ENCODE measurements at regions not wholly inside any gene's neighbourhood (a gene's known extent, or its start where the extent isn't known, plus 50 kb on each side); places are given as distances from the start of the nearest gene placed in this dataset.

DNA sequence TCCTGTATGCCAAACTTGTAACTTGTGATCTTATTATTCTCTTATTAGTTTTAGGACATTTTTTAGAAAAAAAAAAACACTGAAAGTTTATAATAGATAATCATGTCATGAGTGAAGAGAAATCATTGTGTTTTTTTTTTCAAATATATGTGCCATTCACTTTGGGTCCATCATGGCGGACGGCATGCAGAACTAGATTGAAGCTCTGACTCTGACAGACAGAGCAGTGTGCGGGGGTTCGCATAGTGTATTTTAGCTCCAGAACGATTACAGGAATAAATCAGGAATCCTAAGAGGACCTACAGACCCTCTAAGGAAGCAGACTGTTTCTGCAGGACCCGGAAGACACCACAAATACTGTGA is 484.4 kb upstream of the REG3G start:
- POLR2A ChIA-PET: no interaction called here
- CTCF ChIA-PET: no interaction called here

DNA sequence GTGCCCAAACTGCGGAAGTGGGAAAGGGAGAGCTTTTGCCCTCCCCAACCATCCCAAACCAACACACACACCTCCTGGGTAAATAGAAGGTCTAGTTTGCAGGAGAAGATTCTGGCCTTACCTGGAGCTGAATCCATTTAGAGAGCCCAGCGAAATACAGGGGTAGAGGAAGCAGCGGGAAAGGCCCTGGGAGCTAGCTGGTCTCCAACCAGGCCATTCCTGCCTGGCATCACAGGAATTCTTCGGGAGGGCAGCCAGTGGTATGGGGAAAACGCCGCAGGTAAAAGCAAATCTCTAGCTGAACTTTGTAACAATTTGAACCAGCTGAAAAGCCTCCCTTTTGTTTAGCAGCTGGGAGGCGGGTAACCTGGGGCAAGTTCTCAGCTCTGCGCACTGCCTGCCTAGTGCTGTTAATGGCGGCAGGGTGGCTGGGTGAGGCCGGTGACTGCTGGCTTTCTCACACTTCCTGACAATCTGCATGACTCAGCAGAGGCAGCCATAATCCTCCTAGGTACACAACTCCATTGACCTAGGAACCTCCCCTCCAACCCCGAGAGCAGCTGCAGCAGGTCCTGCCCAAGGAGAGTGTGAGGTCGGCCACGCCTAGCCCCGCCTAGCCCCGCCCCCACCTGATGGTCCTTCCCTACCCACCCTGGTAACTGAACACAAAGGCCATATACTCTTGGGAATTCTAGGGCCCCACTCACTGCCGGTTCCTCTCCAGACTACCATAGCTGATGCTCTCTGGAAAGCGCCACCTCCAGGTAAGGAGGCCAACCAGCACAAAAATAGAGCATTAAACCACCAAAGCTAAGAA is 483.8 kb upstream of the REG3G start:
- POLR2A ChIA-PET: no interaction called here
- CTCF ChIA-PET: no interaction called here

DNA sequence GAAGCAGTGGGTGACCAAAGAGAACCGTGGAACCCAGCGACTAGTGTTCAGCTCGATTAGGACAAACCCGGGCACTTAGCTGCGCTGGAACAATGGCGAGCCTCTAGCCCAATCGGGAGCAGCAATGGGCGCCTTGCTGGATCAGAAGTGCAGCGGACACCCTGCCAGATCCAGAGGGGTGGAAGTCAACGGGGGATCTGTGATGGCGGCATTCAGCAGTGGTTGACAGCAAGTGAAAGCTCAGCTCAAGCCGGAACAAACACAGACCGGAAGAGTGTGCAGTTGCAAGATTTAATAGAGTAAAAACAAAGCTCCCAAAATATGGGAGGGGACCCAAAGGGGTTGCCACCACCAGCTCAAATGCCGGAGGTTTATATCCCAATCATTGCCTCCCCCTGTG is 478.7 kb upstream of the REG3G start:
- ChIA-PET CTCF (no interaction called here), POLR2A (no interaction called here)

DNA sequence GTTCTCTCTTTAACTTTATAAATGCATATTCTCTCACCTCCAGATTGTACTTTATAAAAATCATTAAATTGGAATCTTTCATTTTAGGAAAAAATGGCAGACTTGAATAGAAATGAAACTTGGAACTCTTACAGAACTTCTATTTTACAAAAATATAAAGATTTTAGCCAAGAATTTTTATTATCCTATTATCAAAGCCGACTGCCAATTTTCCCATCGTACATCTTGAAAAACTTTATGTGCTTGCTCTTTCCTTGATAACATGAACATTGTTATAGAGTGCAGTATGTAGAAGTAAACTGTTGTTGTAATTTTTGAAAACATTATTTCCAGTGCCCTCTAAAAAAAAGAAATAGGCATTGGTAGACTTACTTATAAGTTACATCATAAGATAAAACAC is 475.7 kb upstream of the REG3G start:
- ChIA-PET CTCF (no interaction called here), POLR2A (no interaction called here)

DNA sequence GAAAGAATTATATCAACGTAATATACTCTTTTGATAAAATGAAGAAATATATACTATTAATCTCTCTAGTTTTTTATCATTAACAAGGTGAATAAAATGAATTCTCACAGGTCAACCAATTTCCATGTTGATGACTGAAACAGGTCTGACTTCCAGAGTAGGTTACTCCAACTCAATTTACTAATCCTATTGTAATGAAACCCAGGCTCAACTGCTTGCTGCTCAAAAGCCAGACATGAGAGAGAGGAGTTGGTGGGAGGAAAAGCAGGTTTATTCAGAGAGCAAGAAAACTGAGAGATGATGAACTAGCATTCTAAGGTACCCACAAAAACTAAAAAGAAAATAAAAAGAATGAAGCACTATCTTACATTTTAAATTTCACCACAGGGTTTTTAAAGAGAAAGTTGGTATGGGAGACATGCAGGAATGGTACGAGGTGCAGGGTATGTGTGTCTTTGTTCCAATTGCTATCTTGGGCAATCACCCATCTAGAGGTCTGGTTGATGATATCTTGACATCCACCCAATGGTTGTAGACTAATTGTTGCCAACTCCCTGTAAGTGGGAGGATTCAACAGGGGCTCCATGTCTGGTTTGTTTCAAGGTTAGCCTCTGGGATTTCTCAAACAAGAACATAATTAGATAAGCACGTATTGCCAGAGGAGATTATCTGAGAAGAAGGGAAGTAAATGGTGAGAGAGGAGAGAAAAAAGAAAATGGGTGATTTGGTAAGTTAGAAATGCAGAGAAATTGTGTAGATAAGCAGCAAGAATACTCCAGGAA is 471.4 kb upstream of the REG3G start:
- CTCF ChIA-PET: no interaction called here
- POLR2A ChIA-PET: no interaction called here

DNA sequence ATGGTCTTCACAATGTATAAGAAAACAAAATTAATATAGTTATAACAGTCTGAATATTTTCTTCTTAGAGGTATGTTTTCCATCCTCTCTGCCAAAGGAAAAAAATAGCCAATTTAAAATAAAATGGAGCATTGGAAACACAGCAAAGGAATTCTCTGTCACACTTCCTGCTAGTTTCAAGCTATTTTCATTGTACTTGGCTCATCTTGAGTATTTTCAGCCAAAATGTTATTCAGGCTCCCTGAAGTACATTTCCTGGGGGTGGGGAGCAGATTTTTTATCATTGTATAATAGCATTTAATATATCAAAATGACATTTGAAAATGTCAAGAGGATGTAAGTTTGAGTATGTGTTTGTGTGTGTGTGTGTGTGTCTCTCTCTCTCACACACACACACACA is 463.6 kb upstream of the REG3G start:
- ChIA-PET POLR2A (no interaction called here), CTCF (no interaction called here)

DNA sequence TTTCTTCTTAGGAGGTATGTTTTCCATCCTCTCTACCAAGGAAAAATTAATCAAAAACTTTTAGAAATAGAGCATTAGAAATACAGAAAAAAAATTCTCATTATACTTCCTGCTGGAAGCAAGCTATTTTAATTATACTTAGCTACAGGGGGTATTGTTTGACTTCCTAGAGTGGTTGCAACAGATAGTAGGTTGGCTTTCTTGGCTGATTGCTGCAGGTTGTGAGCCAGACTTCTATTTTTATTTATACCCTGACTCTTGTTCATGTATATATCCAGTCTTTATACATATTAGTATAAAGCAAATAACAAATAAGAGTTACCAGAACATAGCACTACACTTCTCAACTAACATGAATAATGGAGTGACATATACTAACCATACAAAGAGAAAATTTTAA is 460.8 kb upstream of the REG3G start:
- POLR2A ChIA-PET: no interaction called here
- CTCF ChIA-PET: no interaction called here

DNA sequence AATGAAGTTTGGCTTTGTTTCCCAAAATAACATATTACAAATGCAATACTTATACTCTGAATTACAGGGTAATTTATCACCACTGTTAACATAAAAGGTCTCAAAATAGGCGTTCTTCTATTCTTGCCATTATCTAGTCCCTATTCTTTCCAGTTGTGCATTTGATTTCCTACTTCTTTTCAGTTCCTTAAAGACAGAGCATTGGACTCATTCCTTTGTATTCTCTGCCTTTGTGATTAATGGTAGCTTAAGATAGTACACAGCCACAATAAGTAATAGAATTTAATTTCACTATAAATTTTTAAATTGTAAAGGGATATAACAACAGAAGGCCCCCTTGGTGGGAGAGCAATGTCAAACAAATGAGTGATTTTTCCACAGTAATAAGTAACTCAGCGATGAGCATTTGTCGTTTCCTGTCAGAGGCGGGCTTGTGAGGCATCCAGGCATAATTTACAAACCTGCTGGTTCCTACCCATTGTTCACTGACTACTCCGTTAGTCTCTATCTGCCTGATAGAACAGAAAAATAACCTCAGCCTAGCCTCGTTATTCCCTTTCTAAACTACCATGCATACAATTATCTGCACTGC is 456.6 kb upstream of the REG3G start:
- POLR2A ChIA-PET: no interaction called here
- CTCF ChIA-PET: no interaction called here

DNA sequence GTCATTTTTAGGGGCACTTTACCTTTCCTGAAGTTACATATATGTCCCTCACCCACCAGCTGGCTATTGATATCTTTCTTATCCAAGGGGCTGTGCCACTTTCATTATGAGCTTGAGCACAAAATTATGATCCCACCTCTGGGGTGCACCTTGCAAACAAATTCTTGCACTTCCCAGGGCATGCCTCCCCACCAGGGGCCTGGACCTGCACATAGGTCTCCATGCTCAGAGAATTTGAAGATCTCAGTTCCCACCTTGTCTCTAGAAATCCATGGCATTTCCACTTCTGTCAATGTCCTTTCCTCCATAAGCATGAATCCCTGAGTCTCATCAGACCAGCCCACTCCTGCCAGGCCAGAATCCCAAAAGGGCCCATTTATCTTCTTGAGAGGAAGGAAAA is 449.1 kb upstream of the REG3G start:
- POLR2A ChIA-PET: no interaction called here
- CTCF ChIA-PET: no interaction called here

DNA sequence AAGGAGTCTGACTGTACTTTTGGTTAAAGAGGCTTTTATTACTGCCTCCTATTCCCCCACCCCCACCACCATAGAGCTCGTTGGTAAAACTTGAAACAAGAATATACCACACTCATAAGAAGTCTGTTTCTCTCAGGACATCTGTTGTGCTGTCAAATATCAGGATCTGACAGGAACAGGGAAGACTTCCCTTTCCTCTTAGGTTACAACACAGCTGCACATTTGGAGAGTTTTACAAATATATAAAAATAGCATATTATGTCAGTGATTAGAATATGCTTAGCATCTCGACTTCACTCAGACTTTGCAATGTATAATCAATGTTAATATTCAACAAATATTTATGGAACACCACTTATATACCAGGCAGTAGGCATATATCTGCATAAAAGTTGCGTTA is 439.6 kb upstream of the REG3G start:
- ChIA-PET CTCF (no interaction called here), POLR2A (no interaction called here)

DNA sequence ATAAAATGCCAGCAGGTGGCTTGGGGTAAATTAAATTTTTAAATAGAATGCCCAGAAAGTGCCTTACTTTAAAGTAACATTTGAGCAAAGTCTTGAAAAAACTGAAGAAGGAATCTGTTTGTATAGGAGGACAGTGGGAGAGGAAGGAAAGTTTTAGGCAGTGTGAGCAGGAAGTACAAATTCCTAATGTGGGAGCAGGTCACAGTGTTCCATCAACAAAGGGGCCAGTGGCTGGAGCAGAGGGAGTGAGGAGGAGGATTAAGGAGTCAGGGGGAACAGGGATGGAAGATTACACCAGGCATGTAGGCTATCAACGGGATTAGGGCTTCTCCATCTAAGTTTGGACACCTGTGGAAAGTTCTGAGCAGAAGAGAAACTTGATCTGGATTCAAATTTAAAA is 439.2 kb upstream of the REG3G start:
- ChIA-PET CTCF (no interaction called here), POLR2A (no interaction called here)

DNA sequence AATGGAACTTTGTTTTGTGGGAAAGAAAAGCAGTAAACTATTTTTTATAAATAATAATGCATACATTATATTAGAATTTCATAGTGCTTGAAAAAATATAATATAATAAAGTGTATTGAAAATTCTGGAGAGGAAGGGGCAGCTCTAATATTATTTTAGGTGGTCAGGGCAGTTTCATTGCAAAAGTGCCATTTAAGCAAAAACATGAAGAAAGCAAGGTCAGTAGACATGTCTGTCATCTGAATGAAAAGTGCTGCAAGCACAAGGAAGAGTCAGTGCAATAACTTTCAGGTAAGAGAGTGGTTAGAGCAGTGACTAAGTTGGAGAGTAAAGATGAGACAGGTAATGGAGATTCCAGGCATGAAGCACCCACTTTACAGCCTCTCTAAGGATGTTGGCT is 435.6 kb upstream of the REG3G start:
- ChIA-PET CTCF (no interaction called here), POLR2A (no interaction called here)

DNA sequence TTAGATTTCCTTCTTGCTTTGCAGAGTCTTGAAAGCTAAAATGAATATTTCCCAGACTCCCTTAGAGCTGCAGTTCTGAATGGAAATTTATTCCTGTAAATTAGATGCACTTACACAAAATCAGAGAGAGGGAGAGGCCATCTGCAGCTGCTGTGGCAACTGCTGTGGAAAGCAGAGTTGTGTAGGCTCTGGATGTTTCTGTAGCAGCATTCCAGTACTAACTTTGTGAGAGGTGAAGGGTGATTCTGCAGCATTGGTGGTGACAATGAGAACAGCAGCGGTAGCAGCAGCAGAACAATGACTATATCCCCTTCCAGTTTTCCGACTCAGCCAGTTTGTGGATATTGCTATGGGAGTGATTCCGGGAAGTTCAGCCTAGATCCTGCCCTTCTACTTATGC is 433.0 kb upstream of the REG3G start:
- CTCF ChIA-PET: no interaction called here
- POLR2A ChIA-PET: no interaction called here

DNA sequence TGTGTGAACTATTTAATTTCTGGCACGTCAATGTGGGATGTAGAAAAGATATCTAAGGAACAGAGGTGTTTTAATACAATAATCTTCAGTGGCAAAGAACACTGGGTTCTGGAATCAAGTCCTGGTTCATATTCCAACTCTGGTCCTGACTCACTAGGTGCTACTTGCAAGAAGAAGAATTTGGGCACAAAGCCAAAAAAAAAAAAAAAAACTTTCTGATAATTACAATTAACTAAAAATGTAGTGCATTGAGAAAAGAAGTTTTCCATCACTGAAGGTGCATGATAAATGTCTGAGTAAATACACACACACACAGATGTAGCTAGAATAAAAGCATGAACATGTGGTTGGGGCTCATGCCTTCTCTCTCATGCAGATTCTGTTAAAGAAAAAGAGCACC is 424.4 kb upstream of the REG3G start:
- ChIA-PET CTCF (no interaction called here), POLR2A (no interaction called here)

DNA sequence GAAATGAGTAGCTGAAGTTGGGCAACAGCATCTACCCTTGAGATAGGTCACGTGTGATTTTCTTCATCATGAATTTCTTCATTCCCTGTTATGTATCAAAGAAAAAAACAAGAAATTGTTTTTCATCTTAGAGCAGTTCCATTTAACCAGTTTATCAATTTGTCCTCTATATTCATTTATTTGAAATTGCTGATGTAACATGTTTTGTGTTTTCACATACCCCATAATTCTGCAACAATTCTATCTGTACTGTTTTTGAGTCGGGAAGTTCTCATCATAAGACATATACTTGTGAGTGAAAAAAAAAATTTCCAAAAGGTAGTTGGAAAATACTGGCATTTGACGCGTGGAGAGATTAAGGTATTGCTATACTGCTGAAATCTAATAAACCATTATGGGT is 422.6 kb upstream of the REG3G start:
- CTCF ChIA-PET: no interaction called here
- POLR2A ChIA-PET: no interaction called here

DNA sequence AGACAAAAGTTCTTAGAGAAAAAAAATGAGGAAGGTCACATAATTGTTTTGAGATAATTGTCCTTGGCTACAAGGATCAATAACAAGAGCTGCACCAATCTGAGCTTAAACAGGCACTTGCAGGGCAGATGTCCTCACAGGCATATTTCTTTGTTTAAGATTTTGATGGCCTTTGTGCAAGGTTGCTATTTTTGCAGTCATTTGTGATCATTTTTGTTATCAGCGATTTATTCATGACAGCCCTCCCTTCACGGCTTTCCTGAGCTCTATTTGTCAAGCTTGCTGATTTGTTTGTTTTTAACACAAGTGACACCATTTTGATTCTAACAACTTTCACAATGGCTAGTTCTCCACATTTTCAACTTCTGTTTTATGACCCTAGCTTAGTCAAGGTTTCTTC is 418.6 kb upstream of the REG3G start:
- ChIA-PET CTCF (no interaction called here), POLR2A (no interaction called here)

DNA sequence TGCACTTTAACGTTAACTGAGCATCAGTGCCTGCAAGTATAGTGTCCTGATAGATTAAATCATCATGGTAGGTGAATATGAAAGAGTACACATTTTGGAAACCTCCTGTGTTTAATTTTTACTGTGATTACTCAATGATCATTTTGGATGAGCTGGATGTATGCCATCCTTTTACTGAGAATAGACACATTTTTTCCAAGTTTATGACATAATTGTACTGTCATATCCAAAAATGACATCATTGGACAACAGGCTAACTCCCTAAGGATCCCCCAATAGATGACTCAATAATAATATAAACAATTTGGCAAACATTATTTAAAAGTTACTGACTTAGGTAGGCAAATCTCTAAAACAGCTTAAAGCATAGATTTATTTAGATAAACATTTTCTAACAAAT is 410.8 kb upstream of the REG3G start:
- CTCF ChIA-PET: no interaction called here
- POLR2A ChIA-PET: no interaction called here

DNA sequence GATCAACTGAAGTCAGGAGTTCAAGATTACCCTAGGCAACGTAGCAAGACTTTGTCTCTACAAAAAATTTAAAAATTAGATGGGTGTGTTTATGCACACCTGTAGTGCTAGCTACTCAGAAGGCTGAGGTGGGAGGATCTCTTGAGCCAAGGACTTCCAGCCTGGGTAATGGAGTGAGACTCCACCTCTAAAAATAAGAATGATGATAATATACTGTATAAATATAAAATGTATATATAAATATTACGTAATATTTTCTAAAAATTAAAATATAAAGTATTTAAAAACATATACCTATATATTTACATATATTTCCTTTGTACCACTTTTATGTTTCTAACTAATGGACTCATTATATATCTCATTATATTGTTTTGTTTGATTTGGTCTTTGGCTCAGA is 409.5 kb upstream of the REG3G start:
- POLR2A ChIA-PET: no interaction called here
- CTCF ChIA-PET: interaction anchor here (0.6 kb wide), 1 partner anchor 66 kb away, joined by 3 read pairs; no protein-coding TSS in a partner anchor

DNA sequence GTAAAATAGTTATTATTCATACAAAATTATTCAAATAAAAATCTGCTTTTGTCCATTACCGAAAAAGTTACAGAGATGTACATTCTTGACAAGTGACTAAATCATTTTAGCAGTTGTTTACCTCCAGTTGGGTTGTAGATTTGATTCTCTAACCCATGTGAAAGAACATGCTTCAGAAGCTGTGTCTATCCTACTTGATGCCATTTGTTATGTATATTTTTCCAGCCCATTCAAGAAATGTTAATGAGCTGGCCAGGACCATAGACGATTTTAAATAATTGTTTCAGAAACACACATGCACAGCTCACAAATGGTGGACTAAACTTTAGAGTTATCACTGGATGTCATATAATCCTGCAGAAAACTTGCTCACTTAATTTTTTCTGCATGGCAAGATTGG is 391.1 kb upstream of the REG3G start:
- CTCF ChIA-PET: no interaction called here
- POLR2A ChIA-PET: no interaction called here

DNA sequence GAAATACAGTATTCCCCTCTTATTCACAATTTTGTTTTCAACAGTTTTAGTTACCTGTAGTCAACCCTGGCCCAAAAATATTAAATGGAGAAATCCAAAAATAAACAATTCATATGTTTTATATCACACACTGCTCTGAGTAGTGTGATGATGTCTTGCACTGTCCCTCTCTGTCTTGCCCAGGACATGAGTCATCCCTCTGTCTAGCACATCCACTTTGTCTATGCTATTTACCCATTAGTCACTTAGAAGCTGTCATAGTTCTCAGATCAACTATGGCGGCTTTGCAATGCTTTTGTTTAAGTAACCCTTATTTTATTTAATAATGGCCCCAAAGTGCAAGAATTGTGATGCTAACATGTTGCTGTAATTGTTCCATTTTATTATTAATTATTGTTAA is 380.6 kb upstream of the REG3G start:
- POLR2A ChIA-PET: no interaction called here

DNA sequence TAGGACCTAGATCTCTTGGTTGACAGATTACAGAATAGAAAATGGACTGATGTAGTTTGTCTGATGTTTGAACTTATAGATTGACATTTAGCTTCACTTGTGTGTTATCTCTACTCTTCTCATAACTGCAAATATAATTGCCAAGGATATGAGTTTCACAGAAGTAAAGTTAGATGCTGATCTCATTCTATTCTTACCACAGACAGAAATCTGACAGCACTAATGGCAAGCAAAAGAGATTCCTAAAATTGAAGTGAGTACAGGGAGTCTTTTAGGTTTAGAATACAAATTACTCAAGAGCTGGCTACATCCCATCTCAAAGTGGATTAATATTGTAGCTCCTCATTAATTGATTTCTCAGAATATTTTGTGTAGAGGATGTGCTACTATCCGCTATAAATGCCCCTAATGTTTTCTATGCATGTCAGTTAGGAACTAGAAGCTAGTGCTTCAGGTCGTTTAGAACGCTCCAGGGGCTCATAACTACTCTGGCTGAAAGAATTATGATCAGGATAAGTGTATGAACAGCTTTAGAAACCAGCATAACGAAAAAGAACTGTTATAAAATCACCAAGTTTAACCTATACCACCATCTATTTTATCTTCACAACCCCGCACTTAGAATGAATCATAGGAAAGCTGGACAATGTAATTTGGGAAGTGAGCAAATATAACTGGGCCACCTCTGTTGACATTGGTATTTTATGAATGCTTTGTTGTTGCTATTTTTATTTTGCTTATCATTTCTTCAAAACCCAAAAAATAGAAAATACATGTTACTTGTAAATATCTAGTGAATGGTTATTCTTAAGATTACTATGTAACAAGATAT is 378.8 kb upstream of the REG3G start:
- POLR2A ChIA-PET: no interaction called here
- CTCF ChIA-PET: no interaction called here

More for the DNA sequence above, 380.6 kb upstream of the REG3G start:
- CTCF ChIA-PET: no interaction called here
